ENCODE measurements at regions not wholly inside any gene's neighbourhood (a gene's known extent, or its start where the extent isn't known, plus 50 kb on each side); places are given as distances from the start of the nearest gene placed in this dataset.

DNA sequence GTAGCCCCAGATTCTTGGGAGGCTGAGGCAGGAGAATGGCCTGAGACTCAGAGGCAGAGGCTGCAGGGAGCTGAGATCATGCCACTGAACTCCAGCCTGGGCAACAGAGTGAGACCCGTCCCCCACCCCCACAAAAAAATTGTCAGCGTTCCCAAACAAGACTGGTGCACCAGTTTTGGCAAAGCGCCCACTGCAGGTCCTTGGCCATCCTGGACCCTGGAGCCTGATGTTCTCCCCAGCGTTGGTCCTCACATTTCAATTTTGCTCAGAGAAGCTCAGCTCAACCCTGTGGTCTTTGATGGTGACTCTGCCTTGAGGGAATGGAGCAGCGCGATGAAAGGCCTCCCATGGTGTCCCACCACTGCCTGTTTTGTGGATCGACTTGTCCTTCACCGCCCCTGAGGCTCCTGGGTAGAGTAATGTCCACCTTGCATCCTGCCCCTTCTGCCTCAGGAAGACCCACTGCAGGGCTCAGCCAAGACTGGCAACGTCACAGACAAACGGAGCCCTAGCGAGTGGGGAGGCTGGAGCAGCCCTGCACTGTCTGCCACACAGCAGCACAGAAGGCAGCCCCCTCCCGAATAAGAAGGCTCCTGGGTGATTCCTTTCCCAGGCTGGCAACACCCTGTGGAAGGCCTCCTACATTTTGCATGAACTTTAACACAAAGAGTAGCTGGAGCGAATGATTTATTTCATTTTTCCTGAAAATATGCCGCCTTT, 410.9 kb downstream of the TCERG1L start:
- no peak for DNase-seq (ENCODE audit: low read depth)

GRCh38 chr10:130901311-130902165, 410.0 kb downstream of the TCERG1L start:
- DNase-seq (ENCODE audit: low read depth) = no peak

DNA sequence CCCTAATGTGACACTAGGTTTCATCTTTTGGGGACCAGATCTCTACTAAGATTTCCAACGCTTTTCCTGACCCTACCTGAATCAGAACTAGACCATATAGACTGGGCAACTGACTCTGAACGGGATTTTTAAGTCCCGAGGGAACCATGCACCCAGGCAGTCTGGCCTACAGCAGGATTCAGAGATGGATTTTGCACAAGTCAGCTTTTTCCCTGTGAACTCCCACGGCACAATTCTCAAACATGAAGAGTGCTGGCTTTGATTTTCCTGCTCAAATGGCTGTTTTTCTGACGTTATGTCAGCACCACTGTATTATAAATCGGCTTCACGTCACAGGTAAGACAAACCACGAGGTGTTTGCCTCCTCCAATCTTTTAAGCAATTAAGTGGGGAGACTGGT, 409.1 kb downstream of the TCERG1L start:
- no peak for DNase-seq (ENCODE audit: low read depth)

- no peak for DNase-seq (ENCODE audit: low read depth)
These were observed 408.6 kb downstream of the TCERG1L start for GRCh38 chr10:130902929-130903328.

DNA sequence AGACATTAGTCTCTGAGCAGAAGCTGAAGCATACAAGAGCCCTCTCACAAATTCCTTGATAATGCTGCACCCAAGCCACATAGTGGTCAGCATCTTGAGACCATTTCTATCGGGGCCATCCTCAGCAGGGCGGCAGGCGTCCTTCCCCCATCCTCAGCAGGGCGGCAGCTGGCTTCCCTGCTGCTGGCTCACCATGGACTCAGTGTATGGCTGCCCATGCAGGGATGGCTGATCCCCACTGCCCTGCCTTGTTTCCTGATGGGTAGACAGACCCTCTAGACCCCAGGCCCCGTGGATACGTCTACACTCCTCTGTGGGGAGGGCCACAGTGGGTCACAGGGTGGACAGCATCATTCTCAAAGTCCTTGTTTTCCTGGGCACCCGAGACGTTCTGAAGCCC, 406.8 kb downstream of the TCERG1L start:
- DNase-seq (ENCODE audit: low read depth) = no peak

- DNase-seq (ENCODE audit: low read depth) = no peak
These were observed 406.1 kb downstream of the TCERG1L start for GRCh38 chr10:130905386-130905785.

GRCh38 chr10:130905921-130906320, 405.6 kb downstream of the TCERG1L start:
- DNase-seq (ENCODE audit: low read depth) = no peak

GRCh38 chr10:130910848-130911247, 400.7 kb downstream of the TCERG1L start:
- DNase-seq (ENCODE audit: low read depth) = no peak

DNA sequence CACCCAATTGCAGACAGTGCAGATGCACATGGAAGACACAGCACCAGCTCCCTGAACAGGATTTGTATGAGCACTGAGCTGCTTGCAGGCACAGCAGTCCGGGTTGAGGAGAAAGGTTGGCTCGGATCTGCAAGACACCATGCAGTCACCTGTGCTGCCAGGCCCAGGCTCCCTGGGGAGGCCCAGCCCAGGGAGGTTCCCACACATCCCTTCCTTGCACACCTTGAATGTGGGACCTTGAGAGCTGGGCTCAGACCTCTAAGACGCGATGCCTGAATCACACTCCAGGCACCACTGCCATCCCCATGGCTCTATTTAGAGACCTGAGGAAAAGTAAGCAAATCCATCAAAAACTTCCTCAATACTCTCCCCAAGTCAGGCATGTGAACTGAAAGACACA, 397.7 kb downstream of the TCERG1L start:
- no peak for DNase-seq (ENCODE audit: low read depth)

DNA sequence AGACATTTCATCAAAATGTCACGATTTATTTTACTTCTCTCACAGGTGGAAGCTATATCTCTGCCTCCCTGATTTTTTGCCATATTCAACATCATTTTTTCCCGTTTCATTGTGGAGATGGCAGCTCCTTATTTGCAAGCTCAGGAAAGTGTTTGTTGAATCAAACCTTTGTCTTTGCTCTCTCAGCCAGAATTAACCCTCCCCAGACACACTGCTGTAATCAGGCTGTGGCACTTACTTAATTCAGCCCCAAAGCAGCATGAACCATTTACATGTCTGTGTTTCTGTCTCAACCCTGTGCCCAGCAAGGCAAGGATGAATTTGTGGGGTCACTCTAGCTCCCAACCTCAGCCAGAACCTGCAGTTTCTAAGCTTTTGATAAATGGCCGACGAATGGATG, 397.2 kb downstream of the TCERG1L start:
- DNase-seq (ENCODE audit: low read depth) = no peak

GRCh38 chr10:130915065-130915464, 396.5 kb downstream of the TCERG1L start:
- no peak for DNase-seq (ENCODE audit: low read depth)

DNA sequence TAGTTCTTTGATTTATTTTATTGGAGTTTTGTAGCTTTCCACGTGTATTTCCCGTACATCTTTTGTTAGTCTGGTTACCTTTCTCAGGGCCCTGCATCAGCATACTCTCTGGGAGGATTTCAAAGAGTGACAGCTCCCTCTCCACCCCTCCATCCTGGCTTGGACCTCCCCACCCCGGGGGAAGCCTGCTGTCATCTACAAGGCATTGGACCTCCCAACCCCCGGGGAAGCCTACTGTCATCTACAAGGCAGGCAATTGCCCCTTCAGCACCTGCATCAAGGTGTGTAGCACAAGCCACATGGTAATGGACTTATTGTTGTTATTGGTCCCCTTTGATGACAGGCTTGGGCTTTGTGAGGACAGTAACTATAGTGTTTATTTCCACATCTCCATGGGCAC, 390.1 kb downstream of the TCERG1L start:
- no peak for DNase-seq (ENCODE audit: low read depth)

DNA sequence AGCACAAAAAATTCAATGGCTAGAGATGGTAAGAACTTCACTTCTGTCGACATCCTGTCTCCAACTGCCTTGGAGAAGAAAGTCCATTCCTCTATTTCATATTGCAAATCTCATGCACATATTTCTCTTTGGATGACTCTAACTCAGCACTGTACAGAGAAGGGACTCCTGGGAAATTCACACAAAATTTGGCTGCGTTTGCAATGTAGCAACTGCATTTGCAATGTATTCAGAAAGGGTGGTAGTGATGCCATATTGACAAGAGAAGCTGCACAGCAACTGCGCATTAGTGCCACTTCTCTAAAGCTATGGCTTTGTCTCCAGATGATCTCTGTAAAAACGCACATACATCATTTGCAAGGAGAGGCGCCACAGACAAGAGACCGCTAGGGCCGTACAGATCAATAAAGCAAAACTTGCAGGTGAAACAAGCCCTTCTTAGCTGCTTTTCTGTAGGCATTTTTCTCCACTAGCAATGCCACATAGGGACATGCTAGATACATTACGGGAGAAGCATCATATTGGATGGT, 389.5 kb downstream of the TCERG1L start:
- DNase-seq (ENCODE audit: low read depth) = no peak

DNA sequence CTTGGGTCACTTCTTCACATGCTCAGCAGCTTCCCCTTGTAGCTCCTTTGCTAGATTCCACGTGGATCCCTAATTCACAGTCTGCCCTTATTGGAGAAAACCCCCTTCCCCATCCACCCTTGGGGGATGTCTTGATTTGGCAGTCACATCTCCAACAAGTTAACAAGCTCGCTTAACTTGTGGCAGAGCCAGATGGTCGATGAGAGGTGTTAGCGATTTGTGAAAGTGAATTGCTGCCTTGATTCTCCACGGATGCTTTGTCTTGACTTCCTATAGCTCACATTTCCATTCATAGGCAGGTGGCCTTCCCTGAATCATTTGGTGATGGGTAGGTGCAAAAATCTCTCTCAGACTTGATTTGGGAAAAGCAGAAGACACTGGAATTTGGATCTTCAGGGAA, 387.9 kb downstream of the TCERG1L start:
- DNase-seq (ENCODE audit: low read depth) = no peak

DNA sequence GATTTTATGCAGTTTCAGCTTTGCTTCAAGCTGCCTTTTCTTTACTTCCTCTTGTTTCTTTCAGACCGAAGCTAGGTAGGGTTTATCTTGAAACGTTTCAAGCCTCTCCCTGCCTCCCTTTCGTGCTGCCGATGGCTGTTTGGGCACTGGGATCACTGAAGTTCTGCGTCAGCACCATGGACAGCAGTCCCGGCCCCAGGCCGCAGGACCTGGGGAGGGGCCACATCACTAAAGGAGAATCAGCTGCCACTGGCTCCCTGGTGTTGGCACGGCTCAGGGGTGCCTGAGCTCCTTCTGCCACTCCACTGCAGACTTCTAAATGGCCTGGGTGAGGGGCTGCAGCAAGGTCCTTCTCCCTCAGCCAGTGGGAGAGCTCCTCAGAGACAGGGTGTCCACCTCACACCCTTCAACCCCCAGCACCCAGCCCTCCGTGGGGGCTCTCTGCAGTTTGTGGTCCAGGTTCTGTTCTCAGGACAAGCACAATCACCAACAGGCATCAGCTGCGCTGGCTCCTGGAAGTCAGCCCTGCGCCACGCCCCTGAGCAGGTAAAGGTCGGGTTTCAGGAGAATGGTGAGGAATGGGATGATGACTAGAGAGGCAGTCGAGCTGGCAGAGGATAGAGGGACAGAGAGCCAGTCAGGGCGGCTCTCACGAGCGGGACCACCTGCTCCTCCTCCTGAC, 387.2 kb downstream of the TCERG1L start:
- DNase-seq (ENCODE audit: low read depth) = no peak

DNA sequence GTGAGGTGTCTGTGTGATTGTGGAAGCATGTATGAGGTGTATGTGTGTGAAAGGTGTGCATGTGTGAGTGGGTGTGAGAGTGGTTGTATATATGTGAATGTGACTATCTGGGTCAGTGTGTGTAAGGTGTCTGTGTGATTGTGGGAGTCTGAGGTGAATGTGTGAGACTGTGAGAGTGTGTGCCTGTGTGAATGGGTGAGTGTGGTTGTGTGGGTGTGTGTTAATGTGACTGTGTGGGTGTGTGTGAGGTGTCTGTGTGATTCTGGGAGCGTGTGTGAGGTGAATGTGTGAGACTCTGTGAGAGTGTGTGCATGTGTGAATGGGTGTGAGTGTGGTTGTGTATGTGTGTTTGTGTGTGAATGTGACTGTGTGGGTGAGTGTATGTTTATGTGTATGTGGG, 385.1 kb downstream of the TCERG1L start:
- no peak for DNase-seq (ENCODE audit: low read depth)

GRCh38 chr10:130927157-130927556, 384.4 kb downstream of the TCERG1L start:
- DNase-seq (ENCODE audit: low read depth) = no peak

DNA sequence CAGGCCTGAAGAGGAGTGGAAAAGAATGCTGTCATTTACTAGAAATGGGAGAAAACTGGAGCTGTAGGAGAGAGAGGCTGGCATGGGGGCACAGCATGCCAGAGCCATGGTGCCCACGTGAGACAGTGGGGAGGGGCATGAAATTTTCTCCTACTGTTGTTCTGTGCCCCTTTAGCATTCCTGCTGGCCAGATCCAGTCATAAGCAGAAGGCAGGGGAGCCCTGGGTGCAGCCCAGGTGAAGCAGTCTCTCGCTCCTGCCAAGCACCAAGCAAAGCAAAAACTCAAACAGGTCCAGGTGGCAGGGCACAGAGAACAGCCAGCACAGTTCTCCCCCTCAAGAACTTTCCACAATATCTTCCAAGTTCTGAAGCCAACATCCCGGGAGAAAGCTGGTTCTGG, 383.2 kb downstream of the TCERG1L start:
- DNase-seq (ENCODE audit: low read depth) = no peak

- no peak for DNase-seq (ENCODE audit: low read depth)
These were observed 381.8 kb downstream of the TCERG1L start for GRCh38 chr10:130929422-130930325.

- no peak for DNase-seq (ENCODE audit: low read depth)
These were observed 380.7 kb downstream of the TCERG1L start for GRCh38 chr10:130930821-130931220.

DNA sequence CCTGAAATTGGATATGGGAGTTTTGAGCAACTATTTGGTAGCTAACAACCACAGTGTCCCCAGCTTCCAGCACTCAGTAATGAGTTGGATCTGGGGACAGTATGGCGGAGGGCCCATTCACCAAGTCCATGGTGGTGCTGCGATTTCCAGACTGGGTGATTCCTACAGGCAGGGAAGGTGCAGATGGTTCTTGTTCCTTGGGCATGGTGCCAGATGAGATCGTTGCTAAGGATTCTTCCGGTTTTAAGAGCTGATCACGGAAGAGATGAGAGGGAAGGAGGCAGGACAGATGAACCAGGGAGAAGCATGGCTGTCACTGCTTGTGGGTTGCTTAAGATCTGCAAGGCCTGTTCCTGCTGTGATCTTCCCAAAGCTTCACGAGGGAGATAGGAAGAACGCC, 380.3 kb downstream of the TCERG1L start:
- DNase-seq (ENCODE audit: low read depth) = no peak
